ENCODE measurements at regions not wholly inside any gene's neighbourhood (a gene's known extent, or its start where the extent isn't known, plus 50 kb on each side); places are given as distances from the start of the nearest gene placed in this dataset.
A peak's percentile ranks its signal among the peaks of the same experiment; 100 is the strongest.

DNA sequence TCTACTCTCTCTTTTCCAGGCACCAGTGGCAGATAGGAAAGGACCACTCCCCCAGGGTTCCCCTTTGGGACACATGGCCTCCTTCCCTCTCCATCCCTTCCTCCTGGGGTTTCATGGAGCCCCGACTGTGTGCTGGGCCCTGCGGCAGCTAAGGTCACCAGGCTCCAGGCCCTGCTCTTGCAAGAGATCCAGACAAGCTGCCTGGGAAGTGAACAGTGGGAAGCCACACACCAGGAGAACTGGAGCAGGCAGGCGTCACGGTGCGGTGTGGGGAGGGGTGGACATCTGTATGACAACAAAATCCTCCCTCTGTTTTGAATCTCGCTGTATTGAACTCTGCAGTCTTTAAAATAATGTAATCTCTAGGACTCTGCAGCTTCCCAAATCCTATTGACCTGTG, 330.1 kb downstream of the UQCRFS1 start:
- intact Hi-C loops (cut with DNase I) = no loop called here
- Histone ChIP-seq H3K36me3 (no peaks in the 10 kb centered on the region), H3K9me3 (no peaks in the 10 kb centered on the region), H3K4me1 (peaks cover 9% of the 10 kb centered on the region), H3K27me3 (no peaks in the 10 kb centered on the region), H3K4me3 (peak overlapping the region in 1 of 2 donors; percentile 11), H3K27ac (peak overlapping the region; percentile 74)
- TF ChIP-seq POLR2AphosphoS5 (IDR thresholded peaks at IDR 0.05; ENCODE audit: insufficient read depth in 1 of 2, low read depth in 1 of 2) = no peak
- no peak for TF ChIP-seq CTCF (IDR thresholded peaks at IDR 0.05)
- TF ChIP-seq POLR2A (IDR thresholded peaks at IDR 0.05) = no peak
- DNase-seq (ENCODE audit: extremely low spot score in 2 of 2) = no peak

DNA sequence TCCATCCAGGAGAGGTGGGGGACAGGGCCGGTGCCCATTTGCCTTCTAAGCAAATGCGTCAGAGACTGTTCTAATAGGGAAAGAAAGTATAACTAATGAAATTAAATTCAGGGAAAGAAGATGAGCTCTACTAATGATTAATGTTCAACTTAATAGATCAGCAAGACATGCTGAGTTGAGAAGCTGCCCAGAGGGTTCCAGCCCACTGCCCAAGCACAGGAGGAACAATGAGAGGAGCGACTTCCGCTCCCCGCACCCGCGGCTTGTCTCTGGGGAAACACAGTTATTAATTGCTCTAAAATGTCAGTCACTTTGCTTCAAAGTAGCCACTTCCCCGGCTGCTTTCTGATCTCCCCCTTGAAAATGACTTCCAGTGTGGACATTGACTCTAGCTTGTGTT, 331.3 kb downstream of the UQCRFS1 start:
- TF ChIP-seq POLR2AphosphoS5 (IDR thresholded peaks at IDR 0.05; ENCODE audit: insufficient read depth in 1 of 2, low read depth in 1 of 2) = no peak
- no peak for TF ChIP-seq POLR2A (IDR thresholded peaks at IDR 0.05)
- TF ChIP-seq CTCF (IDR thresholded peaks at IDR 0.05) = no peak
- DNase-seq (ENCODE audit: extremely low spot score in 2 of 2) = no peak
- no peaks in the 10 kb centered on the region for H3K27me3 ChIP-seq
- H3K4me1 ChIP-seq = peaks cover 9% of the 10 kb centered on the region
- no peak overlapping the region for H3K4me3 ChIP-seq
- intact Hi-C loops (cut with DNase I) = no loop called here
- no peak overlapping the region for H3K27ac ChIP-seq
- H3K9me3 ChIP-seq = no peaks in the 10 kb centered on the region
- H3K36me3 ChIP-seq = no peaks in the 10 kb centered on the region

DNA sequence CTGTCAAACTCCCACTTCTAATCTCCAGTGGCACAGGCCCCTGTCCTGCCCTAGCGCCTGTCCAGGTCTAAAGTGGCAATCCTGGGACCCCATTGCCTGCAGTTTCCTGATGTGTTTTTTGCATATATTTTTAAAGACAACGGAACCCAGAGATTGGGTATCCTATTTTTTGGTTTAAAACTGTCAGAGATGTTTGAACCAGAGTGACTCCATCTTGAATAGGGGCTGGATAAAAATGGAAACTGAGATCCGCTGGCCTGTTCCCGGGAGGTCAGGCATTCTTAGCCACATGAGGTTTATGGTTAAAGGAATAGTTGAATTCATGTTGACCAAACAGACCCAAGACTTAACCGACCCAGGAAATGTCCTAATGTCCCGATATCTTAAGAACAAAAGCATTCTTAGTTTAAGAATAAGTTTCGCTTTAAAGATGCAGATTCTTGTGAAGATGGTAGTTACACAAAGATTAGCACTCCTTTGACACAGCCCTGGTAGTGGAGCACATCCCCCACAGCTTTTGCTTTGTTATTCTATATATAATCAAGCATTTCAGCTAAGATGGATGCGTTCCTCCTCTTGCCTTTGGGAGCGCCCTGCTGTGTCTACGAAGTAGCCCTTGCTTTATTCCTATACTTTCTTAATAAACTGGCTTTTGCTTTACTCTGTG, 332.1 kb downstream of the UQCRFS1 start:
- Histone ChIP-seq H3K4me3 (no peak overlapping the region), H3K4me1 (peaks cover 9% of the 10 kb centered on the region), H3K36me3 (no peaks in the 10 kb centered on the region), H3K9me3 (no peaks in the 10 kb centered on the region), H3K27ac (no peak overlapping the region), H3K27me3 (no peaks in the 10 kb centered on the region)
- intact Hi-C loops (cut with DNase I) = no loop called here
- no peak for DNase-seq (ENCODE audit: extremely low spot score in 2 of 2)
- no peak for TF ChIP-seq CTCF (IDR thresholded peaks at IDR 0.05)
- no peak for TF ChIP-seq POLR2A (IDR thresholded peaks at IDR 0.05)
- no peak for TF ChIP-seq POLR2AphosphoS5 (IDR thresholded peaks at IDR 0.05; ENCODE audit: insufficient read depth in 1 of 2, low read depth in 1 of 2)

DNA sequence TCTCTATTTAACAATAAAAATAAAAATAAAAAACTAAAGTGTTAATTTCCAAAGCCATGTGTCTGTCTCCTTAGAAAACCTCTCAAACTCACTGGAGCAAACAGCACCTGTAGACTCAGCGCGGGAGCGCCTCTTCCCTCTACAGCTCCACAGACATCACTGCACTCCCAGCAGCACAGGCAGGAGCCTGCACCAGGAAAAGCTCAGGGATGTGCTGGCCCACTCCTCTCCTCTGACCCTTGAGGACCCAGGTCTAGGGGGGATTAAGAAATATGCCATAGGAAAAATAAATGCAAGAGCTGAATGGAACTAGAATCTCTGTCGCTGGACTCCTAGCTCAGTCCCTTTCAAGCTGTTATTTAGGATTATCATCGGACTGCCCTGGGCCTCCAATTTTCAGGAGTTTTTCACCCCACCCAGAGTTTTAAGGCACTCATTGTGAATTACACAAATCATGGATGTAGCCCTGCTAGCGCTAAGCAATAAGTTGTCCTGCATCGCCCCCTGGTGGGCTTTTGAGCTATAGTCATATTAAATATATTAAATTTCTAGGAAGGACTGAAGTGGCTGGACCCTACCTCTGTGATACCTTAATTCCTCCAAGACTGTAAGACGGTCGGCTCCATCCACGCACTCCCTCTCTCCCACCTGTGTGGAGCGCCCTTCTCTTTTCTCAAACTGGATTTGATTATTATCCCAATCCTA, 333.9 kb downstream of the UQCRFS1 start:
- no peak overlapping the region for H3K27ac ChIP-seq
- no peaks in the 10 kb centered on the region for H3K36me3 ChIP-seq
- peak; percentile 25 to 75 (median 71) for TF ChIP-seq CTCF (IDR thresholded peaks at IDR 0.05)
- TF ChIP-seq POLR2A (IDR thresholded peaks at IDR 0.05) = no peak
- TF ChIP-seq POLR2AphosphoS5 (IDR thresholded peaks at IDR 0.05; ENCODE audit: insufficient read depth in 1 of 2, low read depth in 1 of 2) = no peak
- no peak for DNase-seq (ENCODE audit: extremely low spot score in 2 of 2)
- H3K4me1 ChIP-seq = peaks cover 9% of the 10 kb centered on the region
- H3K9me3 ChIP-seq = no peaks in the 10 kb centered on the region
- intact Hi-C loops (cut with DNase I) = no loop called here
- H3K27me3 ChIP-seq = no peaks in the 10 kb centered on the region
- no peak overlapping the region for H3K4me3 ChIP-seq

GRCh38 chr19:28876609-28877123, 336.3 kb downstream of the UQCRFS1 start:
- intact Hi-C loops (cut with DNase I) = no loop called here
- no peaks in the 10 kb centered on the region for H3K27me3 ChIP-seq
- no peaks in the 10 kb centered on the region for H3K9me3 ChIP-seq
- TF ChIP-seq CTCF (IDR thresholded peaks at IDR 0.05) (no peak), POLR2A (IDR thresholded peaks at IDR 0.05) (no peak), POLR2AphosphoS5 (IDR thresholded peaks at IDR 0.05; ENCODE audit: insufficient read depth in 1 of 2, low read depth in 1 of 2) (no peak)
- no peak for DNase-seq (ENCODE audit: extremely low spot score in 2 of 2)
- H3K4me3 ChIP-seq = no peak overlapping the region
- no peak overlapping the region for H3K27ac ChIP-seq
- peaks cover 6% of the 10 kb centered on the region for H3K4me1 ChIP-seq
- no peaks in the 10 kb centered on the region for H3K36me3 ChIP-seq

Data from vagina (tissue), 2 donors.